HG03175 (cell line): ENCODE measurements at regions not wholly inside any gene's neighbourhood (a gene's known extent, or its start where the extent isn't known, plus 50 kb on each side); places are given as distances from the start of the nearest gene placed in this dataset.

Experiments used
- ATAC-seq: cut with Tn5 transposase; IDR thresholded peaks from one replicate; pipeline ENCODE4 v1.9.1; 2021; ENCODE audit warnings: mild to moderate bottlenecking, moderate library complexity; ENCODE audit not compliant: unreplicated experiment

DNA sequence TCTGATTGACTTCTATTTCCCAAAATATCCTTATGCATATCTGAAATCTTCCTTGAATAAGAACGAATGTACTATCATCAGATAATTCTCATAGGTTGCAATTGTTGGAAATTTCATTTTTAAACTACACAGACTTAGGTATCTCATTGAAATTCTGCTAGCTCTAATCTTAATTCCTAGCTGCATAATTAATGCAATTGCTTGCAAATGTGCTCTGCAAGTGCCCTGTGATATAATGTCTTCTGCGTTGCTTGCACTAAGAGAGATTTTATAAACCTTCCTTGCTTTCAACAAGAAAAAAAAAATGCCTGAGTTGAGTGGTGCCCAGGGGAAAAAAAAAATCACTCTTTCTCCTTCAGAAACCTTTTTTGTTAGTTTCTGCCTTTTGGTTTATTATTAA, 354.9 kb downstream of the TFAP2A start:
- ATAC-seq = no peak

- no peak for ATAC-seq
Observed at GRCh38 chr6:10054672-10055071, 360.2 kb downstream of the TFAP2A start.

DNA sequence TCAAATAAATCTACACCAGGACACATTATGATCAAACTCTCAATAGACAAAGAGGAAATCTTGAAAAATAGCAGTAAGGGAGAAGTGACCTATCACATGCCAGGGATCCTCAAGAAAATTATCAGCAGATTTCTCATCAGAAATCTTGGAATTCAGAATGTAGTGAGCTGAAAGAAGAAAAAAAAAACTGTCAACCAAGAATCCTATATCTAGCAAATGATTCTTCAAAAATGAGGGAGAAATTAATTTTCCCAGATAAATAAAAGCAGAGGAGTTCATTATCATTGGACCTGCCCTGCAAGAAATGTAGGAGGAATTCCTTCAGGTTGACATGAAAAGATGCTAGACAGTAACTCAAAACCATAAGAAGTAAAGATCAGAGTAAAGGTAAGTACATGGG, 363.6 kb downstream of the TFAP2A start:
- ATAC-seq = no peak

DNA sequence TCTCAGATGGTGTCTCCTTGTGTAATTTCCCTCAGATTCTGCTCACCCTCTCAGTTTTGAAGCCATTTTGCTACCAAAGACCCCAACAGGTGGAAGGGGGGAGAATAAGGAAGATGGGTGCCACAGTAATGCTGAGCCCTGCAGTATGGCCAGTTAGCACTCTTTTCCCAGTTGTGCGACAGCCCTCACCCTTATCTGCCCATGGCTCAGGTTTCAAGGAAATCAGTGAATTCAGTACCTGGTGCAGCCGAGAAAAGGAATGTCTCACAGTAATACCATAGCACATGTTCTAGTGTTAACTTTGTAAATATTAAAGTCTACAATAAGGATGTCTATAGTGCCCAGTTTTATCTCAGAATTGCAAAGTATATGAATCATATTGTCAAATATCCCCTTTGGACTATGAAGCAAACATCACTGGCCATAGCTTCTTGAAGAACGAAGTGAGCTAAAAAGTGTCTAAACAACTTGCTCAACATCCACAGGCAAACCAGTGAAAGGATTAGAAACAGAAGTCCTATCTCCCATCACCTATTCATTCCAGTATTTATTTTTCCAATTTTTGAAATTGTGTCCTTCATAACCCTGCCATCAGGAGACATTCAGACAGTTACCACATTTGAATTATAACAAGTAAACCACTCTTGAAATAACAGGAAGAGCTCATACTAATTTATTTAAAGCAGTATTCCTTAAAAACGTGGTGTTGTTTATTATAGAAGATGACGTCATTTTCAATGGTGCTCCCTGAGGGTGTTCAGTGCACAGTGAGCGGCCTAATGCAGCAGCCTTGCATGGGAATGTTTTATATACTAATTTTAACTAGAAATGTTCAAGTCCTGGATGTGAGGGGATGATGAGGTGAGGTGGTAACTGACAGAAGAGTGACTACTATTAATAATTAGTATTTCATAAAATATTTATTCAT, 366.2 kb downstream of the TFAP2A start:
- no peak for ATAC-seq

GRCh38 chr6:10042280-10042679, 372.6 kb downstream of the TFAP2A start:
- ATAC-seq = no peak

GRCh38 chr6:10033223-10033829, 381.5 kb downstream of the TFAP2A start:
- ATAC-seq = no peak

- ATAC-seq = no peak
Observed at GRCh38 chr6:10031617-10032016, 383.3 kb downstream of the TFAP2A start.

GRCh38 chr6:10030942-10031537, 383.8 kb downstream of the TFAP2A start:
- peak; percentile 65 for ATAC-seq

- no peak for ATAC-seq
Observed at GRCh38 chr6:10028222-10028621, 386.7 kb downstream of the TFAP2A start.

DNA sequence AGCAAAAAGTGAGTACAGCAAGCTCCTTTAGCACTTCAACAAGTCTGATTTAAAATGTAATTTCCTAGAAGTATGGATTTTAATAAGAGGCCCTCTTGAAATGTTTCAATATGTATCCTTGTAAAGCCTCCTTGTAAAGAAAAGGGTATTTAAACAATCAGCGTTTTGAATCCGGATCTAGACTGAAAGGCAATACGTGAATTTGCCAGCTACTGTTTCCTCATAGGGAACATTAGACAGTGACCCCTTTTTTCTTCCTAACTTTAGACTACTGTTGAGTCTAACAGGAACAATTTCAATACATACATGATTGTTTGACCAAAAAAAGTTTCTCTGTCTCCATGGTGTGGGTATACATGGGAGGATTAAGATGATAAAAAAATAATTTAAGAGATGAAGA, 395.0 kb downstream of the TFAP2A start:
- no peak for ATAC-seq

DNA sequence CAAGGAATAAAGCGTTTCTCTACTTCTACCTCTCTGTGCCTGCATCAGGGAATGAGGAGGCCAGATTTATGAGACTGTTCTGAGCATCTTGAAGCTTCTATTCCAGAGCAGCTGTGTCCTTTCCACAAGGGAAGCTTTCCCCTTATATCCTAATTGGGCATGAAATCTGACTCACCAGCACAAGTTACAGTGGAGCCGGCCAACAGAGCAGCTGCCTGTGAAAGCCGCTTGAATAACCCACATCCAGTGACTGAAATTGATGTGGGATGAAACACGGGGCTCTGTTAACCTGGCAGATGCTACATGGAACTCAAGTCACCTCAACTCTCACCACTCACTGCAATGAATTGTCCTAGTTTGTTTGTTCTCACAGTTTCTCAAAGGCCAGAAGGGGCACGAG, 400.3 kb downstream of the TFAP2A start:
- no peak for ATAC-seq

- no peak for ATAC-seq
Observed at GRCh38 chr6:10000551-10000950, 414.3 kb downstream of the TFAP2A start.

DNA sequence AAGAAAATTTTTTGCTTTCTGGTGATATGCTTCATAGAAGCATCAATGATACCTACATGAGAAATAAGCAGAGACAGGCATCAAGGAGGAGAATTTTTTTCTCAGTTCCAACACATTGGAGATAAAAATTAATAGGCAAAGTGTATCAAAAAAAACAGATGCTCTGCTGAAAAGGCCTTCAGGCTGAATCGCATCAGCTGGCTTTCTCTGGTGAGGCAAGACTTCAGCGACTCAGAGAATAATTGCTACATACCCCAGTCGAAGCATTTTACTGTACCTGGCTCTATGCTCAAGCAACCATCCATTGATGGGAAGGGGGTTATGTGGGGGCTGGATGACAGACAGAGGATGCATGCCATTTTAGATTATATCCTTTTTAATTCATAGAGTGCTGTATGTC, 415.1 kb downstream of the TFAP2A start:
- ATAC-seq = no peak

GRCh38 chr6:9986273-9986672, 428.6 kb downstream of the TFAP2A start:
- no peak for ATAC-seq

- ATAC-seq = no peak
Observed at GRCh38 chr6:9985481-9985880, 429.4 kb downstream of the TFAP2A start.

- ATAC-seq = no peak
Observed at GRCh38 chr6:9984607-9985006, 430.3 kb downstream of the TFAP2A start.

- no peak for ATAC-seq
Observed at GRCh38 chr6:9983168-9983567, 431.7 kb downstream of the TFAP2A start.

- ATAC-seq = no peak
Observed at GRCh38 chr6:9982215-9982614, 432.7 kb downstream of the TFAP2A start.

- ATAC-seq = no peak
Observed at GRCh38 chr6:9979996-9980395, 434.9 kb downstream of the TFAP2A start.

DNA sequence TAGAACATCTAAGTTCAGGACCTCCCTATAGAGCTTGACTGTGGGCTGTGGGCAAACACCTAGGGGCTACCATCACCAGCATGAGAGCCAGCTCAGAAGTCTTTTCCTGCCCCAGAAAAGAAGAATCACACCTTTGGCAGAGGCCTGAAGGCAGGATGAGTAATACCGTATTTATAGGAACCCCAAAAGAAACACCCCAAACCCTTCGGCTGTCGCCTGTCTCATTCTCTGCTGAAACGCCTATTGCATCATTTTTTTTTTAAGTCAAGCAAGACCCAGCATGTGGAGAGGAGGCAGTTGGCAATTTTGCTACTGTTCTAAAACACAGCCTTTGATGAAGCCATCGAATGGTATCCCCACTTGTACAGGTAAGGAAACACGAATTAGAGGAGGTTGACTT, 436.4 kb downstream of the TFAP2A start:
- ATAC-seq = no peak

DNA sequence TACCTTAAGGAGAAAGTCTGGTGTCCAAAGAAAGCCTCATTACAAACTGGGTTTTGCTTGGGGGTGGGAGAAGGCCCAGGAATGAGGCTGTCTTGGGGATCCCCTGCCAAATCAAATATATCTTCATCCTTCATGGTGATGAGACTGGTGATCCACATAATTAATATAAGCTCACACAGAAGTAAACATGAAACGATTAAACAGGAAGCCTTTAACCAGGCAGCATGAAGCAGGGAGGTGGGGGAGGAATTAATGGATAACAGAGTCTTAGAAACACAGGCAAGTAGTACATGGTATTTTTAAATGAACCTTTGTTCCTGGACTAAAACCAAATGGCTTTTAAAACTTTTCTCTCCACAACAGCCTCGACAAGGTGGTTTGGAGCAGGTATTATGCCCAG, 437.5 kb downstream of the TFAP2A start:
- ATAC-seq = no peak

GRCh38 chr6:9961646-9962045, 453.2 kb downstream of the TFAP2A start:
- no peak for ATAC-seq
